HG02981 (cell line): ENCODE measurements at regions not wholly inside any gene's neighbourhood (a gene's known extent, or its start where the extent isn't known, plus 50 kb on each side); places are given as distances from the start of the nearest gene placed in this dataset.
"Not testable (repeated sequence)": the region's sequence is repeated elsewhere in the genome, so short reads cannot be mapped to it uniquely, and the experiment has no call there.

ENCODE experiments used
- ATAC-seq: cut with Tn5 transposase; IDR thresholded peaks from one replicate; pipeline ENCODE4 v1.9.1; 2021; ENCODE audit warnings: mild to moderate bottlenecking, moderate library complexity; ENCODE audit not compliant: unreplicated experiment

DNA sequence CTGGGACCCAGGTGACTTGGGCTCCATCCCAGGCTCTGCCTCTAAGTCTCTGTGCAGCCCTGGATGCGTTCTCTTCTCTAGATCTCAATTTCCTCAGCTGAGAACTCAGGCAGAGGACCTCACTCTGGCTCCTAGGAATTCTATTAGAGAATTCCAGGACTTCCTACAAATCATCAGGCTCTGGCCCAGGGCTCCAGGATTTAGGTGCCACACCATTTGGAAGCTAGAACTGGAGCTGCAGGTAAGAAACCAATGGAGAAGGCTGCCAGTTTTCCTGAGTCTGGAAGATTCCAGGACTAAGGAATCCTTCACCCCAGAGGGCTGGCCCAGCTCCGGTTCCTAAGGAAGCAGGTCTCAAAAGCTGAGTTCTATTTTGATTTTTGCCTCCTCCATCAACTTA, 189.8 kb upstream of the CDH5 start:
- ATAC-seq: no peak

DNA sequence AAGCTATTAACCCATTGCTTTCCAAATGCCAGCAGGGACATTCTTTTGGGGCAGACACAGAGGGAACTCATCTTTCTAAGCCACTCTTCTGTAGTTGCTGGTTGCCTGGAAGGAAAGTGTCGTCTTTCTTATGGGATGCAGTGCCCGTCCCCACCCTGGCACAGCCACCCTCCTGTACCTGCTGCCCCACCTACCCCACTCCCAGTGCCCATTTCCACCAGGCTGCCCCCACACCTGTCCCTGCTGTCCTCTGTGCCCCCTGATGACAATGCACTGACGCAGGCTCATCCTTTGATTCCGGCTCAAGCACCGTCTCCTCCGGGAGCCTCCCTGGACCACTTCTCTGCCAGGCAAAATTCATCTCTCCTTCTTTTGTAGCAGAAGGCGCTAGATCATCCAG, 190.4 kb upstream of the CDH5 start:
- ATAC-seq: no peak

DNA sequence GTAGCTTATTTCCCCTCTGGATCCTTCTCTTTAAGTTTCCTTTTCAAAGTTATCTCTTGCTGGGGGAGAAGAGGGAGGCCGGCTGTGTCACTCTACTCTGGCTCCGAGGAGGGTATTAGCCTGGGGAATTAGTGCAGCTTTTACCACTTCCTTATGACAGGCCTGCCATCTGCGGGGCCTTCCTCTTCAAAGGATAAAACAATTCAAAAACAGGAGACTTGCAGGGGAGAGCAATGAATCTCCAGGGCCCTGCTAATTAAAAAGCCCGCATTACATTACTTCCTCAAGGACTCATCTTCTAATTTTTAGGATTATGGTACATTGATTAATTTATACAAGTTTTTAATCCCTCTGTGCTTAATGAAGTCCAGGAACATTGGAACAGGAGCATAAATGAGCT, 190.9 kb upstream of the CDH5 start:
- ATAC-seq: no peak

DNA sequence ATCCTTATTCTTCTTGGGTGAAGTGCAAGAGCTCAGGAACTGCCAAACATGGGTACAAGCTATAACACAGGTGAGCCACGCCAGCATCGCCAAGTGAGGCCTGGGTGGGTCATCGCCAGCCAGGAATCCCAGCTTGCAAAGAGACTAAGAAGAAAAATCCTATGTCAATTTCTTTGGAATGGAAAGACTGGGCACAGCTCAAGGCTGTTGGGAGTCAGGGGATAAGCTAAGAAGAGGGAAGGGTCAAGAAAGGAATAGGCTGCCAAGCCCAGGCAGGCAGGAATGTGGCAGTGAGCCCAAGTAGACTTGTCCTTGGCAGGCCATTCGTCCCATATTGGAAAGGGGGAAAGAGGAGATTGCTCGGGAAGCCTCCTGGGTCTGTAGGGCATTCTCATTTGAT, 191.4 kb upstream of the CDH5 start:
- no peak for ATAC-seq

DNA sequence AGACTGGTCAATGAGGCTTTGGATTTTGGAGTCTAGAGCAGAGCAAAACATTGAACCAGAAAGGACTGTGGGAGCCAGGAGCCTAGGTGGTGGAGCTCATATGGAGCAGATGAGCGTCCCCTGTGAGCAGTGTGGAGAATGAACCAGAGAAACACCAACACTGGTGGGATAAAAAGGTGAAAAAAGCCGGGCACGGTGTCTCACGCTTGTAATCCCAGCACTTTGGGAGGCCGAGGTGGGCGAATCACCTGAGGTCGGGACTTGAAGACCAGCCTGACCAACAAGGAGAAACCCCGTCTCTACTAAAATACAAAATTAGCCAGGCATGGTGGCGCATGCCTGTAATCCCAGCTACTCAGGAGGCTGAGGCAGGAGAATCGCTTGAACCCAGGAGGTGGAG, 192.7 kb upstream of the CDH5 start:
- ATAC-seq: not testable (repeated sequence)

DNA sequence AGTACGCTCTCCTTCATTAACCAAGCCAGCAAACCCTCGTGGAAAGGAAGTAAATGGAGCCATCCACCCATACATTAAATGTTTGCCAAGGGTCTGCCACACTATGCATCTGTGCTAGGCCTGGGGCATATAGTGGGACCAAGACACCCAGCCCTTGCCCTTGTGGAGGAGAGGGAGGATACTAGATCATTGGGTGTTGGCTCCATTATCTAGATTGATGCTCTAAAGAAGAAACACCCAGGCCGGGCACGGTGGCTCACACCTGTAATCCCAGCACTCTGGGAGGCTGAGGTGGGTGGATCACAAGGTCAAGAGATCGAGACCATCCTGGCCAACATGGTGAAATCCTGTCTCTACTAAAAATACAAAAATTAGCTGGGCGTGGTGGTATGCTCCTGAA, 193.3 kb upstream of the CDH5 start:
- ATAC-seq: not testable (repeated sequence)

DNA sequence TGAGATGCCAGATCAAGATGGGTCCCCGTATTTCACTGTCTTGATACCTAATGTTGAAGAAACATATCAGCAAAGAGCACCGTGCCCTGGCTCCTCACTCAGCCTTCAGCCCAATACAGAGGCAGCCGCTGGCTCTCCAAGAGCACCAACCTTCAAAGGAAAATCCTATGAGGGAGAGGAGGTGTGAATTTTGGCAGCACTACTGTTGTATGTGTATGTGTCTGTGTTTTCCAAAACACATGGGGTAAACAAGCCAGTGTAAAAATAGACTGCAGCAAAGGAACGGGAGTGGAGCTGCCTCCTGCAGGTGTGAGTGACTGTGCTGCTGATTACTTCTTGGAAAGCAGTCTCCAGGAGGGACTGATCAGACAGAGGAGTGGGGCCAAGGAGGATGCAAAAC, 194.0 kb upstream of the CDH5 start:
- no peak for ATAC-seq

DNA sequence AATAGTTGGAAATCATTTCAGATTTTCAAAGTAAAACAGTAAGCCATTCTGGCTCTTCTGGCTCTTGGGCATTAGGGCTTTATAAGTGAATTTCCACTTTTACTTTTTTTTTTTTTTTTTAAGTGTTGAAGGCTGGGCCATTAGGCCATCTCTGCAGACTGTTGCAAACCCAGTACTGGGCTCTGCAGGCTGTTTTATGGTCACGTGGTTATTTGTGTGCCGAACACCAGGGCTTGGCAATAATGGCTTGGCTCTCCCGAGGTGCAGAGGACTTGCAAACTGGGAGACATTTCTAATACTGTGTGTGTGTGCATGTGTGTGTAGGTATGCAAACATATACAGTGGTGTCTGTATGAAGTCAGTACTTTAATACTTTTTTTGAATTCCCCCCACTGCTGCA, 194.9 kb upstream of the CDH5 start:
- no peak for ATAC-seq

DNA sequence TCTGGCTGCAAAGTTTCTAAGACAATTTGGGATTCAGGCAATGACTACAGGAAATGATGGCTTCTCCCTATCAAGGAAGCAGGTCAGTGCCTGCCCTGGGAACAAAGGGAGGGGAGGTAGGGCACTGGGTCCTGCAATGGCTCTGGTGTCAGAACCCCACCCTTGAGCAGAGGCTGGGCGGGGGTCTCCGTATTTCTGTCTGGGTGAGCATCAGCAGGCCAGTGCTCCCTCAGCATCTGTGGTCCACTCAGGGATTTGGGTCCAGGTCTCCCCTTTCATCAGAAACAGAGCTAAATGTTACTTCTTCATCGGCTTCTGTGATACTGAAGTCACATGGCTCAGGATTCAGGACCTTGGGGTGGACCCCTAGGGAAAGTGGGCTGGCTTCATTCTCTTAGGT, 195.5 kb upstream of the CDH5 start:
- no peak for ATAC-seq

DNA sequence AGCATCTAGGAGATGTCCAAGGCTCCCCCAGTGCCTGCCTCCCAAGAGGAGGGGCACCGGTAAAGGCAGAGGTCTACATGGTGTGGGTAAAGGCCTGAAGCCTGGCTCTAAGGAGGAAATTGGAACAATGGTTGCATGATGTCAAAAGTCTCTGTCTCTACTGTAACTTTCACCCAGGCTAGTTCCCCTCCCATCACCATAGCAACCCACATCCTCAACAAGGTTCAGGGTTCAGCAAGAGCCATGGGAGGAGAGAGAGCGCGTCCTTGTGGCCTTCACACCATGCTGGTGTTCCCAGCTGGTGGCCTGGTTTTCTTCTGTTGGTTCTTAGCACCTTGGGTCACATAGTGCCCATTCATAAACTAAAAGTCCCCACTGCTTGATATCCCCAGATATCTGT, 196.7 kb upstream of the CDH5 start:
- no peak for ATAC-seq

DNA sequence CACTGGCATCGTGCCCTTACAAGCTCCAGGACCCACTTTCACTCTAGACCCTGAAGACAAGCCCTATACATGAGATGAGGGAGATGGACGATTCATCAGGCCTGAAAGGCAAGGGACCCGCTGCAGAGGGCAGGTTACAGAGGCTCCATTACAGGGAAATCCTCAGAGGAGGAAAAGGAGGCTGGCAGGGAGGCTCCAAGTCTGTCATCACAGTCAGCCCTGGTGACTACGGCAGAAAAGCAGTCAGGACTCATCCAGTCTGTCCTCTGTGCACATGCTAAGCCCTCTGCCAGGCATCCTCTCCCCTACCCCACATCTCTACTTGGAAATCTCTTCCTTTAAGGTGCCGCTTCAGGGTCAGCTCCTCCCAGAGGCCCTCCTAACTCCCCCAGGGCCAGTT, 197.7 kb upstream of the CDH5 start:
- no peak for ATAC-seq

DNA sequence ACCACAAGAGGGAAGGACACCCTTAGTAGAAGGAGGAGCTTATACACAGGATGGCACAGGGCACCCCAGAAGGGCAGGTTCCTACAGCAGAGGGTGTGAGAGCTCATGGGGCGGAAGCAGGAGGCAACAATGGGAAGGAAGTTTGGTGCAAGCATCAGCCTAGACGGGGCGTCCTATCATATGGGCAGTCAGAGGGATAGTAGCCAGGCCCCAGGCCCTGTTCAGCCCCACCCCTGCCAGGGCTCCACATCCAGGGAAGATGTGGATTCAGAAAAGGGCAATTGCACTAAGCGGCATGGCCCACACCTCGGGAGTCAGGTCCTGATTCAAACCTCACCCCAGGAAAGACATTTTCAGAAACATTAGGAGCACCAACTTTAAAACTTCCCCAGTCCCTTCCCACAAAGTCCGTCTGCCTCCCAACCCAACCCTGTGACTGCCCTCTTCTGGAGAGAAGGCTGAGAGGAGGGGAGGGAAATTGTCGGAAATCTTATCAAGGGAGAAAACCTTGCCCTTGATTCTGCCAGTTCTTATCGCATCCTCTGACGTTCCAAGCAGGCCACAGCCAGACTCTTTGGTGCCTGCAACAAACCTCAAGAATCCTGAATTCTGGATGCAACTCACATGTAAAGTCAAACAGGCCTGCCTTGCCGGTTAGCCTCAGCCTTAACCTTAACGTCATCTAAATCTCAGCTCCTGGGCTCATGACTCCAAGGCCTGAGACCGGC, 198.8 kb upstream of the CDH5 start:
- ATAC-seq: no peak

DNA sequence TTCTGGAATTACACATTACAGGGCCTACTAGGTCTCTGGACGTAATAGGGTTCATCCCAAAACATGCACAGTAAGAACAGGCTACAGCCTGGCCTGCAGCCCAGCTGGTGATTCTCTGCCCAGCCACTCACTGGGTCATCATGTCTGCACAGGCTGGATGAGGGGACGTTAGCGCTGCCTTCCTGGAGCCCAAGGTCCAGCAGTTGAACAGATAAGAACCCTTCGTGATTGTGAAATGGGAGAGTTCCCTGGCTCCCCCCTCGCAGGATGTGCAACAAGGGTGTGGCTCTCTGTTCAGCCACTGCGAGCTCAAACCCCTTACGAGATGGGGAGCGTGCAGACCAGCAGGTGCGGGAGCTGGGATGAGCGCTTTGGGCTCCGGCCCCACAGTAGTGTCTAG, 200.0 kb upstream of the CDH5 start:
- ATAC-seq: no peak

DNA sequence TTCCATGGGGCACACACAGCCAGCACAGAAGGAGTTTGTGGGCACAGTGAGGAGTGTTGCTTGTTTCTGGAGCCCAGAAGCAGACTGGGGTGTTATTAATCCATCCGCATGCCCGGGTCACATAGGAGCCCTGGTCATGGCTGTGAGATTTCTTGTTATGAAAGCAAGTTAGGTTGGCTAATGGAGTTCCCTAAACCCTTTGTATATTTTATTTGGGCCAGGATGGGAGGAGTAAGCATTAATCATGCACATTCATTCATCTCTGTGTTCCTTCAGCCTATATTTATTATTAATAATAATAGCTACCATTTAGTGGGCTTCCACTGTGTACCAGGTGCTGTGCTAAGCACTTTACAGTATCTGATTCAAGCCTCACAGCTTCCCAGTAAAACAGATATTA, 200.6 kb upstream of the CDH5 start:
- ATAC-seq: no peak

DNA sequence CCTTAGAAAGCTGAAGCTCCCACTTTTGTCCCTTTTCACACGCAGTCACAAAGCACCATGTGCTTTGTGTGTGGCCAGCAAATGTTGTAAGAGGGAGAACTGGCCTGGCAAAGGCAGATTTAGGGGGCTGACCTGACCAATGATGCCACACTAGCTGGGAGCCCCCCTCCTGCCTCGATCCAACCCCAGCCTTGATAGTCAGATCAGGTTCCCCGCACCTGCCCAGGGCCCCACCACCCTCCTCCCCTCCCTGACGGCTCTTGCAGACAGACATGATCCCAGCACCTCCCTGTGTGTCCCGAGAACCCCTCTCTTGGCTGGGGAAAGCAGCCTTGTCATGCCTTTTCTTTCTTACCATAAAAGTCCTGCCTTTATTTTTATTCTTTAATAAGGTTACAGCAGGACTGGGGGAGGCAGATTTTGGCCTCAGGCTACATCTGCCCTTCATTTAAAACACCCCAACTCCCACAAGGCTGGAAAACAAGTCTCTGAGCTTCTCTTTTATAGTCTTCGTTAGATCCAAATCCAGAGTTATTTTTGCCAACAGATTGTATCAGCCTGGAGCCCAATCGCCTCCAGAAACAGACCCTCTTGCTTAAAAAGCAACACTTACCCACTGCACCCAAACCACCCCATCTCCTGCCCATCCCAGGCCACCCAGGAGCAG, 201.8 kb upstream of the CDH5 start:
- ATAC-seq: no peak

DNA sequence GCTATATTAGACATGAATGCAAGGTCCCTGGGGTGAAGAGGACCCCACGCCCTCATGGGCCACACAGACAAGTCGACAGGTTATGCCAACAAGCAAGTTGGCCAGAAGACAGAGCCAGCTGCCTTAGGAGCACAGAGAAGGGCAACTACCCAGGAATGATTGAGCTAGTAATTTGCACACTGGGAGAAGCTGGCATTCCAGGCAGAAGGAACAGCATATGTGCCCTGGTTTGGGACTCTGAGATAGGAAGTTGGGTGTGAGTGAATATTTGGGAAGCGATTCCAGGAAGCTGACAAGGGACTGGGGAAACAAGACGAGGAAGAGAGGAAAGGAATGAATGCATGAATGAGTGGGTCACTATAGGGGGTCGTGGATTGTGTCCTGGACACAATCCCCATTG, 203.7 kb upstream of the CDH5 start:
- no peak for ATAC-seq

DNA sequence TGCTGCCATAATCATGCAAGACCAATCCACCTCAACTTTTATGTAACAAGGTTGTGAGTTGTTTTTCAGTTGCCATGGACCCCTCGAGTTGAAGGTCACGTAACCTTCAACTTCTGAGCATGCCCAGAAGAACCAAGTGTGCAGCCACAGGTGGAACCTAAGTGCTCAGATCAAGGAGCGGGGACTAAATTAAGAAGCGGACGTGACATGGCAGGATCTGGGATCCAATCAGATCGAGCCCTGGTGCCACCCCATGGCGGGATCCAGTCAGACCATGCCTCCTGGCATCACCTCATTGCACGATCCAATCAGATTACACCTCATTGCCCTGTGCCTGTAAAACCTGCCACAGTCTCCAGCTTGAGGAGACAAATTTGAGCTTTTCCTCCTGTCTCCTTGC, 204.5 kb upstream of the CDH5 start:
- ATAC-seq: no peak

DNA sequence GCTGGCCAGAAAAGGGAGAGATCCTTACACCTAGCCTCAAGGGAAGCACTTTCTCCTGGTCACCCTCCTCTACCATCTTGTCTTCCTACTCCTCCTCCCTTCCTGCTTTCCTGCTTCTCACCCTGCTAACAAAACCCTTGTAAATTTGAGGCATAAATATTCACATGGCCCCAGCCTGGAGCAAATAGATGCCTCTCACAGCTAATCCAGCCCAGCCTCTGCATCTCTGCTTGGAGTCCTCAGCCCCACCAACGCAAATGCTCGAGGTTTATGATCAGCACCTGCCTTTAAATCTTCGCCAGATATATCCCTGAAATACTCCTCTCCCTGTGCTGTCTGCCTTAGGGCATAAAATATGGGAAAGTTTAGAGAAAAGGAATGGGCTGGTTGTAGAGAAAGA, 205.2 kb upstream of the CDH5 start:
- no peak for ATAC-seq

DNA sequence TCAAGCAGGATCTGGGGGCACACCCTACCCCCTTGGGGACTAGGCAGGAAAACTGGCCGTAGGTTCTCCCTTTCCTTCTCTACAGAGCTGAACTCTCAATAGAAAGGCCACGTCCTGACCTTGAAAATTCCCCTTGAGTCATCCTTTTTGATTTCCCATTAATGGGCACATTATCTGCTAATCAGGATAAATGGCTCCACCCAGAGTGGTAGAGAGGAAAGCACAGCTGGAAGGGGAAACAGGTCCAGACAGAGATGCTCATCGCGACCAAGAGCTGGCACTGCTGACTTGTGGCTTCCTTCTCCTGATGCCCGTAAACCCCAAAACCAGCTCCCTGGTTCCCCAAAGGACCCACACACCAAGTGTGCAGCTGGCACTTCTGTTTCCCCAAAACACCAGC, 206.5 kb upstream of the CDH5 start:
- no peak for ATAC-seq

DNA sequence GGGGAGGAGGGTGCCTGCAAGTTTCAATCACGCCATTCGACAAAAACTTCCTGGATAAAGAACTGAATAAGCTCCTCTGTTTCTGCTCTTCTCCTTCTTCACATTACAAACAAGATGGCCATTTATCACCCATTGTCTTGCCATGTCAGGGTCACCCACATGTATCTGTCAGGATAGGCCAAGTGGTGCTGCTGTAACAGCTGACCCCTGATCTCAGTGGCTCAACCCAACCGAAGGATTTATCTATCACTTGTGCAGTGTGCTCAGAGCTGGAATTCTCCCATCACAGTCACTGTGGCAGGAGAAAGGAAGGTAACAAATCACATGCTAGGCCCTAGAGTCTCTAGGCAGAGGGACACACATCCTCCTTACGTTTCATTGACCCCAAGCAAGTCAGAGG, 210.0 kb upstream of the CDH5 start:
- no peak for ATAC-seq

DNA sequence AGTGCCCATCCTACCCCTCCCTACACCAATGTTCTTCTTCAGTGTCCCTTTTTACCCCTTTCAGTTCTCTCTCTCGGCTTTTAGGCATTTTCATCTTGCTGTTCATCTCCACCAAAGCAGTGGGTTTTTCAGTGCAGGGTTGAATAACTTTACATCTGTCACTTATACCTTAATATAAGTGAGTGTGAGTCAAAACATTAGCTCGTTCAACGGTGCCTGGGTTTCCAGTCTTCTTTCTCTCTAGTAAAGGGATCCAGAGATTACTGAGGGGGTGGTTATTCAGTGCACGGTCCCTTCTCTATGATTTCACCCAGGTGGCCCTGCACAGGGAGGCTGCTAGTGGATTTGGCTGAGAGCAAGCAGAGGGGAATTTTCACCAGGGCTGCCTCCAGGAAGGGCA, 210.6 kb upstream of the CDH5 start:
- ATAC-seq: no peak

DNA sequence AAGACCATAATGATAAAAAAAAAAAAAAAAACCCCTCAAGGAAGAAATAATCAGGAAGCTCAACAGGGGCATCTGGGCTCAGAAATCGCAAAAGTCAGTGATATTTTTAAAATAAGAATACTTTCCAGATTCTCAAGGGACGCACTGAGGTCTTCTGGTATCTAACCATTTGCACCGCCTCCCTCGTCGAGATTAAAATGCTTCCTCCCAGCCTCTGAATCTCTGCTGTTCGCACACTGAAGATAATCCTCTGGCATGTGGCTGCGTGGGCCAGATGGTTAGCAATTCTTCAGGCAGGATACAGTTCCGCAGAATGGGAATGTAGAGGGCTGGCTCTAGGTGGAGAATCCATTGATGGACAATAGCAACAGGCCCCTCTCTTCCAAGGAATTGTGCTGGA, 211.7 kb upstream of the CDH5 start:
- ATAC-seq: no peak

DNA sequence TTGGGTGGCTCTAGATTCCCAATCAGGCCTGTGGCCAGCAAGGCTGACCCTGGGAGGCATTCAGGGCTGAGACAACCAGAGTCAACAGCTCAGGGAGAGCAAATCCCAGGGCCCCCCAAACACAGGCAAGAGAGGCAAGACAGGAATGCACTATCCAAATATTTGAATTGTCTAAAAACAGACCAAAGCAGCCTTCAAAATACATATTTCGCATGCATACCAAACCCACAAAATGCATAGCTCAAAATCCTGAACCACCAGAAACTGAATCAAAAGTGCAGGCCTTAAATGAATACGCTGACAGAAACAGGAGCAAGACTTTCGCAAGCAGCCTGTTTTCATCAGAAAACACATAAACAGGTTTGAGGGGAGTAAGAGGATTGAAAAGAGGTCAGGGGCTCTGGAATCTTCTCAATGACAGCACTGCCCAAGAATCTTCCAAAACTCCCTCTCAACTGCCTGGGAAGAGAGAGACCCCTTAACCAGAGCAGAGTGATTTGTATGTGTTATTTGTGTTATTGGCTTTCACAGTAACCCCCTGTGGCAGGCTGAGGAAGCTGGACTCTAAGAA, 213.6 kb upstream of the CDH5 start:
- ATAC-seq: no peak
